ENCODE measurements at regions not wholly inside any gene's neighbourhood (a gene's known extent, or its start where the extent isn't known, plus 50 kb on each side); places are given as distances from the start of the nearest gene placed in this dataset.

DNA sequence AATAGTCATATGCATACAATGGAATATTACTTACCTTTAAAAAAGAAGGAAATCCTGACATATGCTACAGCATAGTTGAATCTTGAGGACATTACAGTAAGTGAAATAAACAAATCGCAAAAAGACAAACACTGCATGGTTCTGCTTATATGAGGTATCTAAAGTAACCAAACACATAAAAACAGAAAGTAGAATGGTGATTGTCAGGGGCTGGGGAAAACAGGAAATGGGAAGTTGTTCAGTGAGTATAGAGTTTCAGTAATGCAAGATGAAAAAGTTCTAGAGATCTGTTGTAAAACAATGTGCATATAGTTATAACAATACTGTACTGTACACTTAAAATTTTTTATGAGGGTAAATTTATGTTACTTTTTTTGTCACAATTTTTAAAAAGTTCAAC lies 219.4 kb downstream of the KLF5 start:
- no peaks in the 10 kb centered on the region for H3K9me3 ChIP-seq
- H3K27me3 ChIP-seq (replicated peaks; ENCODE audit: insufficient read depth) = no peaks in the 10 kb centered on the region
- ATAC-seq (ENCODE audit: insufficient number of reproducible peaks, low FRiP score, low read depth) = no peak
- peaks cover 6 to 7% of the 10 kb centered on the region in 2 donors for H3K4me1 ChIP-seq (ENCODE audit: control insufficient read depth in 1 of 2, low read depth in 2 of 2)
- TF ChIP-seq CTCF (IDR thresholded peaks at IDR 0.05) = no peak
- no peak overlapping the region for H3K4me3 ChIP-seq
- H3K36me3 ChIP-seq = no peaks in the 10 kb centered on the region
- DNase-seq (ENCODE audit: low spot score) = no peak
- no peak overlapping the region for H3K27ac ChIP-seq

GRCh38 chr13:73275163-73275562 lies 216.4 kb downstream of the KLF5 start:
- no peak overlapping the region for H3K4me3 ChIP-seq
- H3K27ac ChIP-seq = peak overlapping the region in 1 of 2 donors; percentile 18
- H3K36me3 ChIP-seq = no peaks in the 10 kb centered on the region
- H3K4me1 ChIP-seq (ENCODE audit: control insufficient read depth in 1 of 2, low read depth in 2 of 2) = peaks cover 6 to 7% of the 10 kb centered on the region in 2 donors
- ATAC-seq (ENCODE audit: insufficient number of reproducible peaks, low FRiP score, low read depth) = no peak
- no peak for DNase-seq (ENCODE audit: low spot score)
- no peaks in the 10 kb centered on the region for H3K27me3 ChIP-seq (replicated peaks; ENCODE audit: insufficient read depth)
- no peak for TF ChIP-seq CTCF (IDR thresholded peaks at IDR 0.05)
- H3K9me3 ChIP-seq = no peaks in the 10 kb centered on the region

DNA sequence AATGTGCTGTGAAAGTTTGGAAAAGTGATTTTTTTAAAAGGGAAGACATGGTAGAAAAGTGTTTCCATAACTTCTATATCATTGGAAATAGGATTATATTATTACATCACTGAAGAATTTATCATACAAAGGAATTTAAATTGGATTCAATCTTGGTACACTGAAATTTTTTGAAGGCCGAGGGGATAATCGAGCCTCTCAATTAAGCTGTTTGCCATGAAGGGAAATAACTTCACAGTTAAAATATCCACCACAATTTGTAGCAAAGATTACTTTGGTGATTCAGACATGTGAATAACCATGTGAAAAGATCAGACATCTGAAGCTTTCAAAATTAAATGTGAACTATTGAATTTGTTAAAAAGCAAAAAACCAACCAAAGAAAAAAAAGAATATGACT lies 215.3 kb downstream of the KLF5 start:
- H3K4me3 ChIP-seq = no peak overlapping the region
- no peaks in the 10 kb centered on the region for H3K9me3 ChIP-seq
- ATAC-seq (ENCODE audit: insufficient number of reproducible peaks, low FRiP score, low read depth) = no peak
- H3K36me3 ChIP-seq = no peaks in the 10 kb centered on the region
- no peak for DNase-seq (ENCODE audit: low spot score)
- no peak for TF ChIP-seq CTCF (IDR thresholded peaks at IDR 0.05)
- no peaks in the 10 kb centered on the region for H3K27me3 ChIP-seq (replicated peaks; ENCODE audit: insufficient read depth)
- H3K27ac ChIP-seq = peak overlapping the region in 1 of 2 donors; percentile 18
- peaks cover 6 to 7% of the 10 kb centered on the region in 2 donors for H3K4me1 ChIP-seq (ENCODE audit: control insufficient read depth in 1 of 2, low read depth in 2 of 2)

DNA sequence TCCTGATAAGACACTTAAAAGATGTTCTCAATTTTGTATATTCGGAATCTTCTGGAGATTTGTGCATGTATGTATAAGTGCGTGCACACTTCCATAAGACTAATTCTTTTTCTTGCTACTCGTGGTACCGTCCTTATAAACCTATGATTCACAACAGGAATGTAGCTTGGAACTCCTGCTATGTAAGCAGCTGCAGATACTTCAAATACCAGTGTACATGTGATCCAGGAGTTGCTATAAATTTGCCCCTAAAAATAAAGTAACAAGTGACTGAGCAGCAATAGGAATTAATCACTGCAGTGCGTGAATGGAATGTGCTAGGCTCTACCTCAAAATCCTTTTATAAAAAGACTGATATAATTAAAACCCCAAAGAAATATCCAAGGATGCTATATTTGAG lies 214.9 kb downstream of the KLF5 start:
- Histone ChIP-seq H3K9me3 (no peaks in the 10 kb centered on the region), H3K27me3 (replicated peaks; ENCODE audit: insufficient read depth) (no peaks in the 10 kb centered on the region), H3K36me3 (no peaks in the 10 kb centered on the region), H3K4me3 (no peak overlapping the region), H3K27ac (peak overlapping the region in 1 of 2 donors; percentile 18), H3K4me1 (ENCODE audit: control insufficient read depth in 1 of 2, low read depth in 2 of 2) (peaks cover 6 to 7% of the 10 kb centered on the region in 2 donors)
- no peak for ATAC-seq (ENCODE audit: insufficient number of reproducible peaks, low FRiP score, low read depth)
- TF ChIP-seq CTCF (IDR thresholded peaks at IDR 0.05) = no peak
- no peak for DNase-seq (ENCODE audit: low spot score)

DNA sequence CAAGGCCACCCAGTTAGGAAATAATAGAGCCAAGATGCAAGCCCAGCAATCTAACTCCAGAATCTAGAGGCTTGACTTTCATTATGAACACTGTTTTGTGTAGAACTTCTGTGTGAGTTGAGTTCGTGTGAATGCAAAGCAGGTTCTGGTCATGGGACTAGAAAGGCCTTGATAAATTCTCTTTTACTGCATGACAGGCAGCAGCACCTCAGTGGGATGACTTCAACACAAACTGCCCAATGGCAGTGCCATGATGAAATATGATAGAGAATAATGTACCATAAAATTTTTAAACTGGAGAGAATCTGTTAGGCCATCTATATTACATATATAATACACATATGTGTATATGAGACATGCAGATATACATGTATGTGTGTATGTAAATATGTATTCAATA lies 214.5 kb downstream of the KLF5 start:
- Histone ChIP-seq H3K27ac (peak overlapping the region in 1 of 2 donors; percentile 18), H3K27me3 (replicated peaks; ENCODE audit: insufficient read depth) (no peaks in the 10 kb centered on the region), H3K36me3 (no peaks in the 10 kb centered on the region), H3K4me1 (ENCODE audit: control insufficient read depth in 1 of 2, low read depth in 2 of 2) (peaks cover 6 to 7% of the 10 kb centered on the region in 2 donors), H3K9me3 (no peaks in the 10 kb centered on the region), H3K4me3 (no peak overlapping the region)
- ATAC-seq (ENCODE audit: insufficient number of reproducible peaks, low FRiP score, low read depth) (no peak), DNase-seq (ENCODE audit: low spot score) (no peak)
- no peak for TF ChIP-seq CTCF (IDR thresholded peaks at IDR 0.05)
